Left colon (tissue), 2 donors: ENCODE measurements at regions not wholly inside any gene's neighbourhood (a gene's known extent, or its start where the extent isn't known, plus 50 kb on each side); places are given as distances from the start of the nearest gene placed in this dataset.

Experiments
- ATAC-seq: fragments of 200-7000 bp; cut with Tn5 transposase; one replicate; pipeline ENCODE4 v1.9.1; 2020; ENCODE audit warnings: mild to moderate bottlenecking, moderate library complexity
- DNase-seq, 2 donors: peaks; one replicate each; pipeline ENCODE4 v3.0.0-alpha.2; 2020
- intact Hi-C, 2 donors: fragments of 100-400 bp; cut with DNase I in 1 of 2; cut with micrococcal nuclease in 1 of 2; formaldehyde crosslinking; loops; one replicate each; pipeline versions ENCODE4 v1.11.2 to v1.14.0; 2022; cut with DNase I, micrococcal nuclease
- microRNA-seq, 2 donors: library from miRNA; unstranded; fragments of <30 nt; microRNA quantifications; one replicate each; pipeline versions ENCODE4 v1.1.0 to v1.2.0, GENCODE V29; 2020
- donor health status: DM: no; HTN: no; CAD: no.
- donor health status: DM: yes; HTN: yes; CAD: no.

DNA sequence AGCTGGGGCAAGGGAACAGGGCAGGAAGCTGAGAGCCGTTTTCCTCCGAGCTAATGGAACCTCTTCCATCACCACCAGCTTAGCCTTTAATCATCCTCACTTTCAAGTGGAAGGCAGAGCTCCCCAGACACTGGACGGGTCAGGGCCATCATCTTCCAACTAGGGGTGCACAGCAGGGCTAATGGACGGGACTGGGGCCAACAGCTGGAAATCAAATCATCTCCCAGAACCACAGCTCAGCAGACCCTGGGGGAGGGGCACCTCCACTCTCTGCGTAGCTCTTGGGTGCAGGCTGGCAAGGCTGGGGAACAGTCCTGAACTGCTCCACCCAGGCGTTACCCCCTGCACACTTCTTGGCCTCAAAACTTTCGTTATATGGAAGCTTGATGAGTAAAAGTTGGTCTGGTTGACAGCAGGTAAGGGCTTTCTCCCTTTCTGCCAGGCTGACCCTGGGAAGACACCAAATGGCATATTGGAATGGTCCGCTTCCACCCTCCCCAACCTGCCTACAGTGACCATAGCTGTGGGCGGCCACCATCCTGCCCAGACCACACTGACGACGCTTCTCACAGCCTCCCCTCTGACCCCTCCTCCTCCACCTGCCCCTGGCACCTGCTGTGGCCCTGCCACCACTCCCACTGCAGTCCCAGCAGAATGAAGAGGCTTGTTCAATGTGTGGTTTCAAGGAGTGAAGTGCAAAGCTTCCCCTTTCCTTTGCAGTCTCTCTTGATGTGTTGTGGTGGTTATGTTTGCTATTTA lies 51.7 kb upstream of the RET start:
- intact Hi-C loops, result no loop called here
- ATAC-seq, result no peak
- DNase-seq, result no peak

DNA sequence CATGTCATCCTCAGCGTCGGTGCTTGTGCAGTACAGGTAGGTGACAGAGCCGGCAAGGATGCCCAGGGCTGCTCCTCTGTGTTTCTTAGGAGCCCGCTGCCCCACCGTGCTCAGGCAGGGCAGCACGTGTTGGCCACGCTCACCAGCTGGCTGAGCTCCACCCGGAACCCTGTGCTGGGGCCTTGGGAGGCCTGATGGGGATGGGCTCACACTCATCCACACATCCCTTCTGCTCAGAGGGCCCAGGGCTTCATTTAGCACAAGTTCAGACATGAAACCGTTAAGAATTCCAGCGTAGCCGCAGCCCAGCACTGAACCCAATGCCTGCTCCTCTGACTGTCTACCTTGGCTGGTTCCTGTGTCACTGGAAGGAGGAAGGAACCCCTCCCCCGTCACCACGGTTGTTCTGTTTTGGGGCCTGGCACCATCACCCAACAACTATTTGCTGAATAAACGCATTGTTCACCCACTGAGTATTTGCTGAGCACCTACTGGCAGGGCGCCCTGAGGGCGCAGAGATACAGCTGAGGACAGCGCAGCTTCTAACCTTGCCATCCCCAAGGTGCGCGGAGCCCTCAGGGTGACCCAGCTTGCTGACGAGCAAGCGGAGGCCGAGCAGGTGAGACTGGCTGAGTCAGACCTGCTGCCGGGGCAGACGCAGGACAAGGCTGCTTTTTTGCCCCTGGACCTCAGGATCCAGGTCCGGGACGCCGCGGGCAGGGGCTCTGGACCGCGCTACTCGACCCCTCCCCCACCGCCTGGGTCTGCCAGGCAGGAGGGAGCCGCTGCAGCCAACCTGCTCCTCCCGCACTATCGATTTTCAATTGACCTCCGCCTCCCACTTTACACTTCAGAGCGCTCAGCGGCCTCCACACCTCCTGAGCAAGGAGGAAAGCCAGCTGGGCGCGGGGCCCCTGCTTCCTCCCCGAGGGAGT lies 50.6 kb upstream of the RET start:
- ATAC-seq (no peak), DNase-seq (no peak)
- intact Hi-C loops, result no loop called here

Small RNAs in the stretch of these regions (microRNA-seq; reads per million reads assigned to microRNA genes)
- 24.5 to 30.9 reads per million in 2 donors for gene MIR5100
